AG04450 (cell line): ENCODE measurements at regions not wholly inside any gene's neighbourhood (a gene's known extent, or its start where the extent isn't known, plus 50 kb on each side); places are given as distances from the start of the nearest gene placed in this dataset.

Experiments
- CTCF ChIA-PET: fragments of 300-600, 350-600 bp; formaldehyde crosslinking; extraction: SDS; loops from one replicate; lab custom pipeline; 2022; ENCODE audit warnings: antibody characterized with exemption, inconsistent platforms; lab: Charles Lee
- POLR2A ChIA-PET: fragments of 350-600 bp; formaldehyde crosslinking; extraction: SDS; loops from one replicate; lab custom pipeline; 2021; ENCODE audit warnings: antibody characterized with exemption, inconsistent platforms; lab: Yijun Ruan, JAX
- DNase-seq: peaks from one replicate; pipeline ENCODE4 v3.0.0-alpha.2; 2011; ENCODE audit warnings: low read depth, low spot score
- H3K27ac ChIP-seq: one replicate; pipeline ENCODE4 v1.5.1; 2012; ENCODE audit warnings: low read depth, low read length, control low read depth
- H3K27me3 ChIP-seq: one replicate; pipeline ENCODE4 v1.6.0; 2012; ENCODE audit warnings: low read length; ENCODE audit not compliant: control insufficient read depth, insufficient read depth
- H3K4me3 ChIP-seq: 2 replicates; pipeline ENCODE4 v1.5.1; 2011; ENCODE audit warnings: mild to moderate bottlenecking, low read depth, low read length, control low read depth
- H3K9me3 ChIP-seq: 2 replicates; pipeline ENCODE4 v1.5.1; 2012; ENCODE audit warnings: low read length; ENCODE audit not compliant: control insufficient read depth, insufficient read depth
- CTCF ChIP-seq: IDR thresholded peaks from 2 replicates; pipeline ENCODE4 v1.5.1; 2011; ENCODE audit warnings: low read depth, low read length, control low read depth, inconsistent platforms

GRCh38 chr4:178808106-178808505 is 1365.9 kb upstream of the AGA start:
- TF ChIP-seq CTCF: no peak
- ChIA-PET CTCF (no interaction called here), POLR2A (no interaction called here)
- H3K27me3 ChIP-seq: no peaks in the 10 kb centered on the region
- peaks cover 7% of the 10 kb centered on the region; the same call in 1 of the 2 replicates for H3K9me3 ChIP-seq
- no peak overlapping the region for H3K4me3 ChIP-seq
- no peak overlapping the region for H3K27ac ChIP-seq
- DNase-seq: no peak

- Histone ChIP-seq H3K27me3 (no peaks in the 10 kb centered on the region), H3K27ac (no peak overlapping the region), H3K9me3 (peaks cover 7% of the 10 kb centered on the region; the same call in 1 of the 2 replicates), H3K4me3 (no peak overlapping the region)
- no peak for TF ChIP-seq CTCF
- no peak for DNase-seq
- ChIA-PET CTCF (no interaction called here), POLR2A (no interaction called here)
Observed at GRCh38 chr4:178809921-178810320, 1367.7 kb upstream of the AGA start.

GRCh38 chr4:178811356-178811755 is 1369.1 kb upstream of the AGA start:
- Histone ChIP-seq H3K4me3 (no peak overlapping the region), H3K27ac (no peak overlapping the region), H3K9me3 (peaks cover 7% of the 10 kb centered on the region; the same call in 1 of the 2 replicates), H3K27me3 (no peaks in the 10 kb centered on the region)
- CTCF ChIA-PET: no interaction called here
- POLR2A ChIA-PET: no interaction called here
- no peak for TF ChIP-seq CTCF
- DNase-seq: no peak

- DNase-seq: no peak
- Histone ChIP-seq H3K4me3 (no peak overlapping the region), H3K9me3 (peaks cover 7% of the 10 kb centered on the region; the same call in 1 of the 2 replicates), H3K27me3 (no peaks in the 10 kb centered on the region), H3K27ac (no peak overlapping the region)
- POLR2A ChIA-PET: no interaction called here
- CTCF ChIA-PET: no interaction called here
- TF ChIP-seq CTCF: no peak
Observed at GRCh38 chr4:178812866-178813265, 1370.6 kb upstream of the AGA start.

- Histone ChIP-seq H3K27me3 (no peaks in the 10 kb centered on the region), H3K4me3 (no peak overlapping the region), H3K9me3 (peaks cover 7% of the 10 kb centered on the region; the same call in 1 of the 2 replicates), H3K27ac (no peak overlapping the region)
- ChIA-PET CTCF (no interaction called here), POLR2A (no interaction called here)
- DNase-seq: no peak
- TF ChIP-seq CTCF: no peak
Observed at GRCh38 chr4:178814908-178815307, 1372.7 kb upstream of the AGA start.
